ENCODE measurements at regions not wholly inside any gene's neighbourhood (a gene's known extent, or its start where the extent isn't known, plus 50 kb on each side); places are given as distances from the start of the nearest gene placed in this dataset.

DNA sequence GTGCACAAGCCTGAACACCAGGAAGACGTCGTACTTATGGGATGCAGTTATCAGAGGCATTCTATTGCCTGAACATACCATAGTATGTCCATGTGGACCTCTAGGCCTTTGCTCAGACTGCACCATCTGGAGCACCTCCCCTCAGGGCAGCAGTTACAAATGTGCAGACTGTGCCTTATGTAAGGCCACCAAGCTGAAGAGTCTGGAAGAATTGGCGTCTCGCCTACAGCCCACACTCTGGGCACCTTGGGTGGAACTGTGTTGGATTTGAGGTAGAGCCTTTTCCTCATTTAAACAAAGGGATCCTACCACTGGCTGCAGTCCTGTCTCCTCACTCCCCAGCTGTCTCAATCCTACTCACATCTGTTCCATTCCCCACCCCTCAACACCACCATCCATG, 204.3 kb upstream of the FRMD6 start:
- TF ChIP-seq, protein P1, sequence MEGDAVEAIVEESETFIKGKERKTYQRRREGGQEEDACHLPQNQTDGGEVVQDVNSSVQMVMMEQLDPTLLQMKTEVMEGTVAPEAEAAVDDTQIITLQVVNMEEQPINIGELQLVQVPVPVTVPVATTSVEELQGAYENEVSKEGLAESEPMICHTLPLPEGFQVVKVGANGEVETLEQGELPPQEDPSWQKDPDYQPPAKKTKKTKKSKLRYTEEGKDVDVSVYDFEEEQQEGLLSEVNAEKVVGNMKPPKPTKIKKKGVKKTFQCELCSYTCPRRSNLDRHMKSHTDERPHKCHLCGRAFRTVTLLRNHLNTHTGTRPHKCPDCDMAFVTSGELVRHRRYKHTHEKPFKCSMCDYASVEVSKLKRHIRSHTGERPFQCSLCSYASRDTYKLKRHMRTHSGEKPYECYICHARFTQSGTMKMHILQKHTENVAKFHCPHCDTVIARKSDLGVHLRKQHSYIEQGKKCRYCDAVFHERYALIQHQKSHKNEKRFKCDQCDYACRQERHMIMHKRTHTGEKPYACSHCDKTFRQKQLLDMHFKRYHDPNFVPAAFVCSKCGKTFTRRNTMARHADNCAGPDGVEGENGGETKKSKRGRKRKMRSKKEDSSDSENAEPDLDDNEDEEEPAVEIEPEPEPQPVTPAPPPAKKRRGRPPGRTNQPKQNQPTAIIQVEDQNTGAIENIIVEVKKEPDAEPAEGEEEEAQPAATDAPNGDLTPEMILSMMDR (conservative IDR thresholded peaks at IDR 0.05; ENCODE audit: low read depth, low read length): no peak
- TF ChIP-seq EZH2 (IDR thresholded peaks at IDR 0.05; ENCODE audit: borderline replicate concordance, low read depth, low read length, poor library complexity, severe bottlenecking): no peak

Measured in A673 (cell line).